GM21423 (cell line): ENCODE measurements at regions not wholly inside any gene's neighbourhood (a gene's known extent, or its start where the extent isn't known, plus 50 kb on each side); places are given as distances from the start of the nearest gene placed in this dataset.

Source experiments
- ATAC-seq: cut with Tn5 transposase; IDR thresholded peaks from one replicate; pipeline ENCODE4 v1.9.1; 2021; ENCODE audit warnings: mild to moderate bottlenecking, moderate library complexity; ENCODE audit not compliant: unreplicated experiment

GRCh38 chr12:81962126-81962856, 203.1 kb upstream of the PPFIA2 start:
- no peak for ATAC-seq

GRCh38 chr12:81958406-81958805, 199.3 kb upstream of the PPFIA2 start:
- no peak for ATAC-seq

GRCh38 chr12:81957631-81958030, 198.5 kb upstream of the PPFIA2 start:
- no peak for ATAC-seq

GRCh38 chr12:81956468-81956860, 197.3 kb upstream of the PPFIA2 start:
- no peak for ATAC-seq

GRCh38 chr12:81953541-81953940, 194.4 kb upstream of the PPFIA2 start:
- ATAC-seq: no peak

- no peak for ATAC-seq
Observed at GRCh38 chr12:81950871-81951270, 191.7 kb upstream of the PPFIA2 start.

GRCh38 chr12:81949841-81950308, 190.7 kb upstream of the PPFIA2 start:
- ATAC-seq: no peak

GRCh38 chr12:81949416-81949815, 190.3 kb upstream of the PPFIA2 start:
- no peak for ATAC-seq

GRCh38 chr12:81944886-81945285, 185.7 kb upstream of the PPFIA2 start:
- no peak for ATAC-seq

- ATAC-seq: peak; percentile 91
Observed at GRCh38 chr12:81942594-81942993, 183.4 kb upstream of the PPFIA2 start.

GRCh38 chr12:81930037-81930436, 170.9 kb upstream of the PPFIA2 start:
- ATAC-seq: no peak

GRCh38 chr12:81896771-81897170, 137.6 kb upstream of the PPFIA2 start:
- no peak for ATAC-seq

- no peak for ATAC-seq
Observed at GRCh38 chr12:81888961-81889360, 129.8 kb upstream of the PPFIA2 start.

GRCh38 chr12:81888106-81888740, 129.1 kb upstream of the PPFIA2 start:
- no peak for ATAC-seq

- no peak for ATAC-seq
Observed at GRCh38 chr12:81874586-81874985, 115.4 kb upstream of the PPFIA2 start.

- no peak for ATAC-seq
Observed at GRCh38 chr12:81874166-81874565, 115.0 kb upstream of the PPFIA2 start.

- ATAC-seq: no peak
Observed at GRCh38 chr12:81872400-81872799, 113.2 kb upstream of the PPFIA2 start.

GRCh38 chr12:81866081-81866480, 106.9 kb upstream of the PPFIA2 start:
- ATAC-seq: no peak

GRCh38 chr12:81863406-81863805, 104.3 kb upstream of the PPFIA2 start:
- no peak for ATAC-seq

- no peak for ATAC-seq
Observed at GRCh38 chr12:81859521-81859920, 100.4 kb upstream of the PPFIA2 start.

- no peak for ATAC-seq
Observed at GRCh38 chr12:81843599-81843998, 84.4 kb upstream of the PPFIA2 start.

- no peak for ATAC-seq
Observed at GRCh38 chr12:81835783-81836182, 76.6 kb upstream of the PPFIA2 start.
